Panc1 (cell line): ENCODE measurements at regions not wholly inside any gene's neighbourhood (a gene's known extent, or its start where the extent isn't known, plus 50 kb on each side); places are given as distances from the start of the nearest gene placed in this dataset.
"Not testable (repeated sequence)": the region's sequence is repeated elsewhere in the genome, so short reads cannot be mapped to it uniquely, and the experiment has no call there.

Experiments
- ATAC-seq: fragments of 200-7000 bp; cut with Tn5 transposase; 2 replicates; pipeline ENCODE4 v1.9.1; 2020; ENCODE audit warnings: mild to moderate bottlenecking, moderate library complexity
- BruUV-seq: library from RNA; stranded (reverse); fragments of 400-500 nt; replicated peaks from 2 replicates; lab custom pipeline; 2021; lab: Mats Ljungman, UMichigan
- CTCF ChIA-PET: fragments of 300-600 bp; sonication (Branson Sonifier 250); formaldehyde crosslinking; loops from one replicate; lab custom pipeline; 2022; ENCODE audit warnings: antibody characterized with exemption; lab: Charles Lee
- POLR2A ChIA-PET: fragments of 300-600 bp; sonication (Branson Sonifier 250); formaldehyde crosslinking; loops from one replicate; lab custom pipeline; 2022; ENCODE audit warnings: antibody characterized with exemption; lab: Charles Lee
- DNase-seq: peaks from one replicate; pipeline ENCODE4 v3.0.0-alpha.2; 2010; ENCODE audit warnings: low read depth, low spot score
- H3K27ac ChIP-seq: 2 replicates; pipeline ENCODE4 v1.5.1; 2011; ENCODE audit warnings: mild to moderate bottlenecking, low read length, inconsistent platforms
- H3K27me3 ChIP-seq: fragments of 200-500 bp; sonication (Bioruptor generic); 2 replicates; pipeline ENCODE4 v1.6.0; 2014; ENCODE audit warnings: low read length, inconsistent platforms; ENCODE audit not compliant: control insufficient read depth, insufficient read depth
- H3K36me3 ChIP-seq: fragments of 200-500 bp; sonication (Bioruptor generic); 2 replicates; pipeline ENCODE4 v1.5.1; 2014; ENCODE audit warnings: inconsistent platforms, mild to moderate bottlenecking, low read length, moderate library complexity; ENCODE audit not compliant: control insufficient read depth, insufficient read depth
- H3K4me1 ChIP-seq: 2 replicates; pipeline ENCODE4 v1.5.1; 2011; ENCODE audit warnings: inconsistent platforms, mild to moderate bottlenecking, low read length, moderate library complexity; ENCODE audit not compliant: control insufficient read depth, insufficient read depth
- H3K4me3 ChIP-seq, 2 experiments: 2 replicates each; pipeline ENCODE4 v1.5.1; 2011 to 2012; ENCODE audit warnings: low read depth in 2 of 2, low read length in 2 of 2, mild to moderate bottlenecking in 2 of 2, inconsistent platforms in 1 of 2, moderate library complexity in 1 of 2
- H3K9me3 ChIP-seq: fragments of 200-500 bp; sonication (Bioruptor generic); 2 replicates; pipeline ENCODE4 v1.5.1; 2014; ENCODE audit warnings: low read depth, mild to moderate bottlenecking, inconsistent platforms, low read length, moderate library complexity; ENCODE audit not compliant: control insufficient read depth, insufficient read depth
- POLR2AphosphoS5 ChIP-seq: IDR thresholded peaks from 2 replicates; pipeline ENCODE4 v1.6.1; 2012; ENCODE audit warnings: mild to moderate bottlenecking, low read depth, low read length, moderate library complexity
- SIN3A ChIP-seq: IDR thresholded peaks from 2 replicates; pipeline ENCODE4 v1.6.1; 2012; ENCODE audit warnings: low read depth, mild to moderate bottlenecking, low read length, moderate library complexity, borderline replicate concordance; ENCODE audit not compliant: insufficient read depth
- TCF7L2 ChIP-seq: IDR thresholded peaks from 2 replicates; pipeline ENCODE4 v1.6.1; 2011; ENCODE audit warnings: mild to moderate bottlenecking, low read depth, low read length, inconsistent platforms
- in situ Hi-C: cut with HindIII; loops from 2 replicates; pipeline ENCODE4 v1.10.0; 2016; ENCODE audit warnings: low sequenced_read_pairs, low pct_unique_long_range_greater_than_20kb
- intact Hi-C: fragments of 100-400 bp; cut with micrococcal nuclease; formaldehyde crosslinking; loops from one replicate; pipeline ENCODE4 v1.10.0; 2022; ENCODE audit not compliant: unreplicated experiment
- TF ChIP-seq, protein P1 (sequence below): fragments of 450-650 bp; IDR thresholded peaks from 2 replicates; pipeline ENCODE4 v1.5.1; 2017; ENCODE audit warnings: mild to moderate bottlenecking
- TF ChIP-seq, protein P2 (sequence below), 2 experiments: IDR thresholded peaks; 2 replicates each; pipeline ENCODE4 v1.6.1; 2011 to 2012; ENCODE audit warnings: low read depth in 2 of 2, control low read depth in 1 of 2, low read length in 1 of 2, mild to moderate bottlenecking in 1 of 2, moderate library complexity in 1 of 2; ENCODE audit not compliant: insufficient read depth in 1 of 2

DNA sequence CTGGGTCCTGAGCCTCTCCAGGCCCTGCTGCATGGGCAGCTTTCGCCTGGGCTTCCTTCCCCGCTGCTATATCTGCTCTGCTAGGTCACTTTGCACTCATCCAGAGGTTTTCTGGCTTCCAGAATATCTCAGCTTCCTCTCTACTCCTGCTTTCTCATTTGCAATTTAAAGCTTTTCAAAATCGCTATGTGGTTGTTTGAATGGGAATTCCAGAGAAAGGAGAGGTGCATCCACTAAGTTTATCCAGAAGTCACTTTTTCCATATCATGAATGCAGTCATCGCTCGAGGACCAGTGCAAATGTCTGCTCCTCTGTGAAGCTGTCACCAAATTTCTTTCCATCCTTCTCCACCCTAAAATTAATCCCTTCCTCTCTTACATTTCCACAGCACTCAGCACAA, 61.2 kb downstream of the SOD2 start:
- CTCF ChIA-PET: no interaction called here
- H3K4me3 ChIP-seq: no peak overlapping the region
- in situ Hi-C loops (no loop called here), intact Hi-C loops (no loop called here)
- TF ChIP-seq, protein P1, sequence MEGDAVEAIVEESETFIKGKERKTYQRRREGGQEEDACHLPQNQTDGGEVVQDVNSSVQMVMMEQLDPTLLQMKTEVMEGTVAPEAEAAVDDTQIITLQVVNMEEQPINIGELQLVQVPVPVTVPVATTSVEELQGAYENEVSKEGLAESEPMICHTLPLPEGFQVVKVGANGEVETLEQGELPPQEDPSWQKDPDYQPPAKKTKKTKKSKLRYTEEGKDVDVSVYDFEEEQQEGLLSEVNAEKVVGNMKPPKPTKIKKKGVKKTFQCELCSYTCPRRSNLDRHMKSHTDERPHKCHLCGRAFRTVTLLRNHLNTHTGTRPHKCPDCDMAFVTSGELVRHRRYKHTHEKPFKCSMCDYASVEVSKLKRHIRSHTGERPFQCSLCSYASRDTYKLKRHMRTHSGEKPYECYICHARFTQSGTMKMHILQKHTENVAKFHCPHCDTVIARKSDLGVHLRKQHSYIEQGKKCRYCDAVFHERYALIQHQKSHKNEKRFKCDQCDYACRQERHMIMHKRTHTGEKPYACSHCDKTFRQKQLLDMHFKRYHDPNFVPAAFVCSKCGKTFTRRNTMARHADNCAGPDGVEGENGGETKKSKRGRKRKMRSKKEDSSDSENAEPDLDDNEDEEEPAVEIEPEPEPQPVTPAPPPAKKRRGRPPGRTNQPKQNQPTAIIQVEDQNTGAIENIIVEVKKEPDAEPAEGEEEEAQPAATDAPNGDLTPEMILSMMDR: no peak
- TF ChIP-seq POLR2AphosphoS5 (no peak), TCF7L2 (no peak), SIN3A (no peak)
- TF ChIP-seq, protein P2, sequence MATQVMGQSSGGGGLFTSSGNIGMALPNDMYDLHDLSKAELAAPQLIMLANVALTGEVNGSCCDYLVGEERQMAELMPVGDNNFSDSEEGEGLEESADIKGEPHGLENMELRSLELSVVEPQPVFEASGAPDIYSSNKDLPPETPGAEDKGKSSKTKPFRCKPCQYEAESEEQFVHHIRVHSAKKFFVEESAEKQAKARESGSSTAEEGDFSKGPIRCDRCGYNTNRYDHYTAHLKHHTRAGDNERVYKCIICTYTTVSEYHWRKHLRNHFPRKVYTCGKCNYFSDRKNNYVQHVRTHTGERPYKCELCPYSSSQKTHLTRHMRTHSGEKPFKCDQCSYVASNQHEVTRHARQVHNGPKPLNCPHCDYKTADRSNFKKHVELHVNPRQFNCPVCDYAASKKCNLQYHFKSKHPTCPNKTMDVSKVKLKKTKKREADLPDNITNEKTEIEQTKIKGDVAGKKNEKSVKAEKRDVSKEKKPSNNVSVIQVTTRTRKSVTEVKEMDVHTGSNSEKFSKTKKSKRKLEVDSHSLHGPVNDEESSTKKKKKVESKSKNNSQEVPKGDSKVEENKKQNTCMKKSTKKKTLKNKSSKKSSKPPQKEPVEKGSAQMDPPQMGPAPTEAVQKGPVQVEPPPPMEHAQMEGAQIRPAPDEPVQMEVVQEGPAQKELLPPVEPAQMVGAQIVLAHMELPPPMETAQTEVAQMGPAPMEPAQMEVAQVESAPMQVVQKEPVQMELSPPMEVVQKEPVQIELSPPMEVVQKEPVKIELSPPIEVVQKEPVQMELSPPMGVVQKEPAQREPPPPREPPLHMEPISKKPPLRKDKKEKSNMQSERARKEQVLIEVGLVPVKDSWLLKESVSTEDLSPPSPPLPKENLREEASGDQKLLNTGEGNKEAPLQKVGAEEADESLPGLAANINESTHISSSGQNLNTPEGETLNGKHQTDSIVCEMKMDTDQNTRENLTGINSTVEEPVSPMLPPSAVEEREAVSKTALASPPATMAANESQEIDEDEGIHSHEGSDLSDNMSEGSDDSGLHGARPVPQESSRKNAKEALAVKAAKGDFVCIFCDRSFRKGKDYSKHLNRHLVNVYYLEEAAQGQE (IDR thresholded peaks at IDR 0.05; ENCODE audit: insufficient read depth in 1 of 2, low read depth in 2 of 2, low read length in 1 of 2): no peak
- no peaks in the 10 kb centered on the region for H3K36me3 ChIP-seq
- BruUV-seq: no TSS peak
- POLR2A ChIA-PET: no interaction called here
- no peak for DNase-seq
- no peak for ATAC-seq
- no peaks in the 10 kb centered on the region for H3K4me1 ChIP-seq
- no peaks in the 10 kb centered on the region for H3K27me3 ChIP-seq
- no peak overlapping the region for H3K27ac ChIP-seq
- H3K9me3 ChIP-seq: no peaks in the 10 kb centered on the region

DNA sequence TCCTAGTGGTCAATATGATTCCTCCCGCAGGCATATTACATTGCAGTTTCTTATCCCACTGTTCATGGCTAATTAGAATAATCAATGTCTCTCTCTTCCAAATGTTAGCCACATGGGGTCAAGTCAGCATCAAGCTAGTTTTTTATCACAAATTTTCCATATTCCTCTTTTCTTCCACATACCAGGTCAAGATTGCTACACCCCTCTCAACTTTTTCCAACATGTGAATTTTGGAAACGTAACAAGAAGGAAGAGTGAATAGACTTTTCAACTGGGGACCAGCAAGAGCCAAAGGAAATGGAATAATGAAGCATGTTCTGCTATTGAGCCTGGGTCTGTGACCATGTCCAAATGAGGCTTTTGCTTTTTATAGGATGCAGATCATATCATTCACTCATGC, 65.1 kb downstream of the SOD2 start:
- no peak overlapping the region for H3K4me3 ChIP-seq
- ChIA-PET POLR2A (no interaction called here), CTCF (no interaction called here)
- DNase-seq: no peak
- H3K27me3 ChIP-seq: no peaks in the 10 kb centered on the region
- H3K36me3 ChIP-seq: no peaks in the 10 kb centered on the region
- no peak for ATAC-seq
- BruUV-seq: no TSS peak
- H3K27ac ChIP-seq: no peak overlapping the region
- no peaks in the 10 kb centered on the region for H3K4me1 ChIP-seq
- no peaks in the 10 kb centered on the region for H3K9me3 ChIP-seq
- in situ Hi-C loops: no loop called here
- no peak for TF ChIP-seq POLR2AphosphoS5
- TF ChIP-seq TCF7L2: no peak
- TF ChIP-seq, protein P2 (IDR thresholded peaks at IDR 0.05; ENCODE audit: insufficient read depth in 1 of 2, low read depth in 2 of 2, low read length in 1 of 2): no peak
- no peak for TF ChIP-seq SIN3A
- TF ChIP-seq, protein P1: no peak
- intact Hi-C loops: no loop called here

DNA sequence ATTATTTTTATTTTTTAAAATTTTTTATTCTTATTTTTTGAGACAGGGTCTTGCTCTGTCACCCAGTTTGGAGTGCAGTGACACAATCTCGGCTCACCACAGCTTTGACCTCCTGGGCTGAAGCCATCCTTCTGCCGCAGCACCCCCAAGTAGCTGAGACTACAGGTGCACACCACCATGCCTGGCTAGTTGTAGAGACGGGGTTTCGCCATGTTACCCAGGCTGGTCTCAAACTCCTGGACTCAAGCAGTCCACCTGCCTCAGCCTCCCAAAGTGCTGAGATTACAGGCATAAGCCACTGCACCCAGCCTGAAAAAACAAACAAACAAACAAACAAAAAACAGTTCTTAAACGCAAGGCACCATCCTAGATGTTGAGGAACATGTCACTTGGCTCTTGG, 66.5 kb downstream of the SOD2 start:
- H3K27me3 ChIP-seq, POLR2A ChIA-PET, H3K4me3 ChIP-seq, DNase-seq, H3K4me1 ChIP-seq, ATAC-seq, intact Hi-C loops, H3K36me3 ChIP-seq, BruUV-seq, CTCF ChIA-PET, H3K9me3 ChIP-seq, H3K27ac ChIP-seq, in situ Hi-C loops: not testable (repeated sequence)
